Caco-2 (cell line): ENCODE measurements at regions not wholly inside any gene's neighbourhood (a gene's known extent, or its start where the extent isn't known, plus 50 kb on each side); places are given as distances from the start of the nearest gene placed in this dataset.

ENCODE experiments used
- BruUV-seq: library from RNA; stranded (reverse); fragments of 400-500 nt; replicated peaks from 2 replicates; lab custom pipeline; 2021; lab: Mats Ljungman, UMichigan
- CTCF ChIA-PET: fragments of 300-600 bp; sonication (Branson Sonifier 250); formaldehyde crosslinking; loops from one replicate; lab custom pipeline; 2022; ENCODE audit warnings: antibody characterized with exemption; lab: Charles Lee
- POLR2A ChIA-PET: fragments of 300-600 bp; sonication (Branson Sonifier 250); formaldehyde crosslinking; loops from one replicate; lab custom pipeline; 2022; ENCODE audit warnings: antibody characterized with exemption; lab: Charles Lee
- DNase-seq, 2 experiments: peaks; one replicate each; pipeline versions ENCODE4 v3.0.0 to v3.0.0-alpha.2; 2020 to 2022
- H3K27me3 ChIP-seq: replicated peaks from 2 replicates; pipeline ENCODE4 v1.6.0; 2011; ENCODE audit warnings: low read length; ENCODE audit not compliant: control insufficient read depth, insufficient read depth
- H3K36me3 ChIP-seq: 2 replicates; pipeline ENCODE4 v1.5.1; 2011; ENCODE audit warnings: low read length; ENCODE audit not compliant: control insufficient read depth, insufficient read depth
- H3K4me1 ChIP-seq: fragments of 250-450 bp; sonication (Bioruptor Pico); 2 replicates; pipeline ENCODE4 v1.5.1; 2020; ENCODE audit warnings: mild to moderate bottlenecking
- H3K4me3 ChIP-seq: 2 replicates; pipeline ENCODE4 v1.5.1; 2011; ENCODE audit warnings: low read depth, mild to moderate bottlenecking, control low read depth, low read length
- H3K9me3 ChIP-seq: fragments of 250-450 bp; sonication (Bioruptor Pico); 2 replicates; pipeline ENCODE4 v1.5.1; 2020; ENCODE audit warnings: mild to moderate bottlenecking, moderate library complexity
- H3K27ac Mint-ChIP-seq: one replicate; pipeline ENCODE4 v1.8.0; 2022; ENCODE audit warnings: mixed read lengths; ENCODE audit not compliant: unreplicated experiment
- H3K27me3 Mint-ChIP-seq: one replicate; pipeline ENCODE4 v1.8.0; 2022; ENCODE audit warnings: mixed read lengths; ENCODE audit not compliant: insufficient read depth, unreplicated experiment
- H3K36me3 Mint-ChIP-seq: one replicate; pipeline ENCODE4 v1.8.0; 2022; ENCODE audit warnings: mild to moderate bottlenecking, mixed read lengths; ENCODE audit not compliant: insufficient read depth, unreplicated experiment
- H3K4me1 Mint-ChIP-seq: one replicate; pipeline ENCODE4 v1.8.0; 2022; ENCODE audit warnings: low read depth, mixed read lengths; ENCODE audit not compliant: unreplicated experiment
- H3K4me3 Mint-ChIP-seq: one replicate; pipeline ENCODE4 v1.8.0; 2022; ENCODE audit warnings: mild to moderate bottlenecking, moderate library complexity, mixed read lengths; ENCODE audit not compliant: unreplicated experiment
- H3K9me3 Mint-ChIP-seq: one replicate; pipeline ENCODE4 v1.8.0; 2022; ENCODE audit warnings: mixed read lengths; ENCODE audit not compliant: unreplicated experiment
- CTCF ChIP-seq, 2 experiments: fragments of 200-600 bp in 1 of 2; IDR thresholded peaks; 1 replicate in 1 of 2; 2 replicates in 1 of 2; pipeline versions ENCODE4 v1.5.1 to v1.8.0; 2011 to 2022; ENCODE audit warnings: antibody characterized with exemption in 1 of 2, control low read depth in 1 of 2, inconsistent platforms in 1 of 2, low read depth in 1 of 2, low read length in 1 of 2, mild to moderate bottlenecking in 1 of 2, moderate library complexity in 1 of 2; ENCODE audit not compliant: insufficient read depth in 1 of 2, severe bottlenecking in 1 of 2, unreplicated experiment in 1 of 2
- intact Hi-C: fragments of 100-400 bp; cut with micrococcal nuclease; formaldehyde crosslinking; loops from one replicate; pipeline ENCODE4 v1.10.0; 2022; ENCODE audit not compliant: unreplicated experiment

- intact Hi-C loops = no loop called here
- BruUV-seq = no TSS peak
- H3K4me1 ChIP-seq = no peaks in the 10 kb centered on the region
- no peaks in the 10 kb centered on the region for H3K27me3 ChIP-seq
- peaks cover 16% of the 10 kb centered on the region for H3K27me3 Mint-ChIP-seq
- TF ChIP-seq CTCF (IDR thresholded peaks at IDR 0.05; ENCODE audit: insufficient read depth in 1 of 2, low read depth in 1 of 2, low read length in 1 of 2, severe bottlenecking in 1 of 2, unreplicated experiment in 1 of 2) = no peak
- no peaks in the 10 kb centered on the region for H3K36me3 Mint-ChIP-seq
- no peaks in the 10 kb centered on the region for H3K36me3 ChIP-seq
- H3K4me3 ChIP-seq = no peak overlapping the region
- H3K9me3 Mint-ChIP-seq = no peaks in the 10 kb centered on the region
- CTCF ChIA-PET = no interaction called here
- H3K4me3 Mint-ChIP-seq = no peak overlapping the region
- POLR2A ChIA-PET = no interaction called here
- H3K9me3 ChIP-seq = no peaks in the 10 kb centered on the region
- no peaks in the 10 kb centered on the region for H3K4me1 Mint-ChIP-seq
- no peak for DNase-seq
- H3K27ac Mint-ChIP-seq = no peak overlapping the region
These were observed 87.1 kb upstream of the VEPH1 start for GRCh38 chr3:157590273-157590672.

- Histone ChIP-seq H3K9me3 (no peaks in the 10 kb centered on the region), H3K4me1 (no peaks in the 10 kb centered on the region), H3K27me3 (no peaks in the 10 kb centered on the region), H3K4me3 (no peak overlapping the region), H3K36me3 (no peaks in the 10 kb centered on the region)
- intact Hi-C loops = no loop called here
- POLR2A ChIA-PET = no interaction called here
- no peaks in the 10 kb centered on the region for H3K36me3 Mint-ChIP-seq
- H3K27ac Mint-ChIP-seq = no peak overlapping the region
- H3K9me3 Mint-ChIP-seq = no peaks in the 10 kb centered on the region
- CTCF ChIA-PET = interaction anchor here (0.6 kb wide), 1 partner anchor 518 kb away, joined by 3 read pairs; no protein-coding TSS in a partner anchor
- H3K27me3 Mint-ChIP-seq = peaks cover 12% of the 10 kb centered on the region
- no TSS peak for BruUV-seq
- no peaks in the 10 kb centered on the region for H3K4me1 Mint-ChIP-seq
- no peak for DNase-seq
- TF ChIP-seq CTCF (IDR thresholded peaks at IDR 0.05; ENCODE audit: insufficient read depth in 1 of 2, low read depth in 1 of 2, low read length in 1 of 2, severe bottlenecking in 1 of 2, unreplicated experiment in 1 of 2) = no peak
- no peak overlapping the region for H3K4me3 Mint-ChIP-seq
These were observed 86.0 kb upstream of the VEPH1 start for GRCh38 chr3:157589211-157589610.

GRCh38 chr3:157588386-157589060, 85.3 kb upstream of the VEPH1 start:
- no peak for DNase-seq
- Mint-ChIP-seq H3K4me1 (no peaks in the 10 kb centered on the region), H3K9me3 (no peaks in the 10 kb centered on the region), H3K27ac (no peak overlapping the region), H3K36me3 (no peaks in the 10 kb centered on the region), H3K27me3 (peaks cover 12% of the 10 kb centered on the region), H3K4me3 (no peak overlapping the region)
- Histone ChIP-seq H3K4me1 (no peaks in the 10 kb centered on the region), H3K27me3 (no peaks in the 10 kb centered on the region), H3K36me3 (no peaks in the 10 kb centered on the region), H3K9me3 (no peaks in the 10 kb centered on the region), H3K4me3 (no peak overlapping the region)
- POLR2A ChIA-PET = no interaction called here
- CTCF ChIA-PET = no interaction called here
- BruUV-seq = no TSS peak
- TF ChIP-seq CTCF (IDR thresholded peaks at IDR 0.05; ENCODE audit: insufficient read depth in 1 of 2, low read depth in 1 of 2, low read length in 1 of 2, severe bottlenecking in 1 of 2, unreplicated experiment in 1 of 2) = no peak
- intact Hi-C loops = no loop called here
